ENCODE measurements at regions not wholly inside any gene's neighbourhood (a gene's known extent, or its start where the extent isn't known, plus 50 kb on each side); places are given as distances from the start of the nearest gene placed in this dataset.
"Not testable (repeated sequence)": the region's sequence is repeated elsewhere in the genome, so short reads cannot be mapped to it uniquely, and the experiment has no call there.

- peak; percentile 95 for DNase-seq (ENCODE audit: low read depth)
- no peak for TF ChIP-seq CTCF (IDR thresholded peaks at IDR 0.05; ENCODE audit: insufficient read depth, low read depth, low read length, missing control alignments)
- H3K4me3 ChIP-seq (ENCODE audit: low read length): no peak overlapping the region
These were observed 96.9 kb upstream of the NEDD4L start for GRCh38 chr18:57947117-57947516.

- peak; percentile 30 for DNase-seq (ENCODE audit: low read depth)
- TF ChIP-seq CTCF (IDR thresholded peaks at IDR 0.05; ENCODE audit: insufficient read depth, low read depth, low read length, missing control alignments): no peak
- H3K4me3 ChIP-seq (ENCODE audit: low read length): no peak overlapping the region
These were observed 100.3 kb upstream of the NEDD4L start for GRCh38 chr18:57943723-57944122.

- no peak for DNase-seq (ENCODE audit: low read depth)
- H3K4me3 ChIP-seq (ENCODE audit: low read length): no peak overlapping the region
- TF ChIP-seq CTCF (IDR thresholded peaks at IDR 0.05; ENCODE audit: insufficient read depth, low read depth, low read length, missing control alignments): no peak
These were observed 101.5 kb upstream of the NEDD4L start for GRCh38 chr18:57942493-57942892.

- H3K4me3 ChIP-seq (ENCODE audit: low read length): no peak overlapping the region
These were observed 102.1 kb upstream of the NEDD4L start for GRCh38 chr18:57941841-57942489.

GRCh38 chr18:57940166-57940660, 103.8 kb upstream of the NEDD4L start:
- no peak overlapping the region for H3K4me3 ChIP-seq (ENCODE audit: low read length)
- no peak for DNase-seq (ENCODE audit: low read depth)
- no peak for TF ChIP-seq CTCF (IDR thresholded peaks at IDR 0.05; ENCODE audit: insufficient read depth, low read depth, low read length, missing control alignments)

More at GRCh38 chr18:57941841-57942489, 102.1 kb upstream of the NEDD4L start:
- DNase-seq (ENCODE audit: low read depth): peak; percentile 90
- TF ChIP-seq CTCF (IDR thresholded peaks at IDR 0.05; ENCODE audit: insufficient read depth, low read depth, low read length, missing control alignments): no peak

GRCh38 chr18:57934375-57934774, 109.7 kb upstream of the NEDD4L start:
- H3K4me3 ChIP-seq (ENCODE audit: low read length); DNase-seq (ENCODE audit: low read depth): not testable (repeated sequence)

- no peak overlapping the region for H3K4me3 ChIP-seq (ENCODE audit: low read length)
- no peak for TF ChIP-seq CTCF (IDR thresholded peaks at IDR 0.05; ENCODE audit: insufficient read depth, low read depth, low read length, missing control alignments)
- no peak for DNase-seq (ENCODE audit: low read depth)
These were observed 113.0 kb upstream of the NEDD4L start for GRCh38 chr18:57931038-57931437.
